ENCODE measurements at regions not wholly inside any gene's neighbourhood (a gene's known extent, or its start where the extent isn't known, plus 50 kb on each side); places are given as distances from the start of the nearest gene placed in this dataset.

DNA sequence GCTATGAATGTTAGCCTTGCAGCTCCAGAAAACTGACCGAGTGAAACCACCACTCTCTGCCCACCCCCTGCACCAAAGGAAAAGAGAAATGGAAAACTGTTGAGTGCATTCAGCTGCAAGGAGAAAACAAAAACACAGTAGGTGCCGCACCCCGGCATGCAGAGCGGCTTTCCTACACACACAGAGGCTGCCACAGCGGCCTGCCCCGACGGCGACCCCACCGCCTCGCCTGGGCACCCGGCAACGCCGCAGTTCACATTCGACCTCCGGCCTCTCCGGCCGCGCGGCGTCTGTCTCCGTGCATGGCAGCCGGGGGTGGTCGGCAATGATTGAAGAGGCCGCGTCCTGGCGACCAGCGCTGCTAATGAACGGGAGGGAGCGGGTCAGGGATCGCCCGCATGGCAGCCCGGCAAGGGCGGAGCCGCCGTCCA, 417.1 kb upstream of the SALL3 start:
- no peak overlapping the region for H3K4me3 ChIP-seq (ENCODE audit: low read depth, low read length)
- DNase-seq (ENCODE audit: low read depth): no peak
- TF ChIP-seq, protein P1, sequence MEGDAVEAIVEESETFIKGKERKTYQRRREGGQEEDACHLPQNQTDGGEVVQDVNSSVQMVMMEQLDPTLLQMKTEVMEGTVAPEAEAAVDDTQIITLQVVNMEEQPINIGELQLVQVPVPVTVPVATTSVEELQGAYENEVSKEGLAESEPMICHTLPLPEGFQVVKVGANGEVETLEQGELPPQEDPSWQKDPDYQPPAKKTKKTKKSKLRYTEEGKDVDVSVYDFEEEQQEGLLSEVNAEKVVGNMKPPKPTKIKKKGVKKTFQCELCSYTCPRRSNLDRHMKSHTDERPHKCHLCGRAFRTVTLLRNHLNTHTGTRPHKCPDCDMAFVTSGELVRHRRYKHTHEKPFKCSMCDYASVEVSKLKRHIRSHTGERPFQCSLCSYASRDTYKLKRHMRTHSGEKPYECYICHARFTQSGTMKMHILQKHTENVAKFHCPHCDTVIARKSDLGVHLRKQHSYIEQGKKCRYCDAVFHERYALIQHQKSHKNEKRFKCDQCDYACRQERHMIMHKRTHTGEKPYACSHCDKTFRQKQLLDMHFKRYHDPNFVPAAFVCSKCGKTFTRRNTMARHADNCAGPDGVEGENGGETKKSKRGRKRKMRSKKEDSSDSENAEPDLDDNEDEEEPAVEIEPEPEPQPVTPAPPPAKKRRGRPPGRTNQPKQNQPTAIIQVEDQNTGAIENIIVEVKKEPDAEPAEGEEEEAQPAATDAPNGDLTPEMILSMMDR (conservative IDR thresholded peaks at IDR 0.05; ENCODE audit: low read depth, low read length): no peak

DNA sequence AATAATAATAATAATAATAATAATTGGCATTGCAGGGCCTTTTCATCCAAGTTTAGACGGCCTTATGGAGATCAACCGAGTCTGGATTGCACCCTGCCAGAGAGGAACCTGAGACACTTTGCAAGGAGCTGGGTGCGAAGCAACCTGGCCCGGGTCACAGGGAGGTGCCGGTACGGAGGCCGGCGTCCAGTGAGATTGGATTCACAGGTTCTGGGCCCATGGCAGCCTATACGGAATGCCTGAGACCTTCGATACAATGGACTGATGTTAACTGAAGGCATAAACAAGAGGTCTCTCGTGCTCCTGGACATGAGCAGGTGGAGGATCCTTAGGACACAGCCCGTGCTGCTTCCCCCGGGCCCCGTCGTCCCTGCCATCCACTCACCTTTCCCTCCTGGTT, 416.5 kb upstream of the SALL3 start:
- no peak for DNase-seq (ENCODE audit: low read depth)
- TF ChIP-seq, protein P1 (conservative IDR thresholded peaks at IDR 0.05; ENCODE audit: low read depth, low read length): no peak
- H3K4me3 ChIP-seq (ENCODE audit: low read depth, low read length): no peak overlapping the region

- DNase-seq (ENCODE audit: low read depth): no peak
- no peak overlapping the region for H3K4me3 ChIP-seq (ENCODE audit: low read depth, low read length)
- TF ChIP-seq, protein P1 (conservative IDR thresholded peaks at IDR 0.05; ENCODE audit: low read depth, low read length): no peak
Measured at GRCh38 chr18:78564030-78564429, 415.6 kb upstream of the SALL3 start.

- TF ChIP-seq, protein P1 (conservative IDR thresholded peaks at IDR 0.05; ENCODE audit: low read depth, low read length): no peak
- DNase-seq (ENCODE audit: low read depth): no peak
- H3K4me3 ChIP-seq (ENCODE audit: low read depth, low read length): no peak overlapping the region
Measured at GRCh38 chr18:78564518-78564917, 415.1 kb upstream of the SALL3 start.

DNA sequence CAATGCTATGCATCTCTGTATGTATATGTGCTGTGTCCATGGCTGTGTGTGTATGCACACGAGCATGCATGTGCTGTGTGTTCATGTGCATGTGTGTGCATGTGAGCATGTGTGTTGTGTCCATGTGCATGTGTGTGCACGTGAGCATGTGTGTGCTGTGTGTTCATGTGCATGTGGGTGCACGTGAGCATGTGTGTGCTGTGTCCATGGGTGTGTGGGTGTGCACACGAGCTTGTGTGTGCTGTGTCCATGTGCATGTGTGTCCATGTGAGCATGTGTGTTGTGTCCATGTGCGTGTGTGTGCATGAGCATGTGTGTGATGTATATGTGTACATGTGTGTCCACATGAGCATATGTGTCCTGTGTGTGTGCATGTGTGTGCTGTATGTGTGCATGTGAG, 414.4 kb upstream of the SALL3 start:
- no peak overlapping the region for H3K4me3 ChIP-seq (ENCODE audit: low read depth, low read length)
- TF ChIP-seq, protein P1 (conservative IDR thresholded peaks at IDR 0.05; ENCODE audit: low read depth, low read length): no peak
- DNase-seq (ENCODE audit: low read depth): no peak

DNA sequence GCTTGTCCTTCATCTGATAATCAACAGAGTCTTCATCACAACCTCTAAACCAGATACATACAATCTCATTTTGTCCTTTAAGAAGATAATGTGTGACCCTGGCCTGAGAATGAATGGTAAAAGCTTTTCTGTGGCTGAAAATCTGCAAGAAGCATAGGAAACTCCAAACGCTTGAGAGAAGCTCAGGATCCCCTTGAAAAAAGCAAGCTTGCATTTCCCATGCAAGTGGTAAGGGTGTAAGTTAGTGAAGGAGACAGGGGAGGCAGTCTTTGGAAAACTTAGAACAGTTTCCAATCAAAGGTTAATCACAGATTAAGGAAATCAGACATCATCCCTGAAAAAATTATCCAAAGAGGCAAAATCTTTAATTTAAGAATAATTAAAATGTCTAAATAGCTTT, 413.6 kb upstream of the SALL3 start:
- TF ChIP-seq, protein P1 (conservative IDR thresholded peaks at IDR 0.05; ENCODE audit: low read depth, low read length): no peak
- H3K4me3 ChIP-seq (ENCODE audit: low read depth, low read length): no peak overlapping the region
- DNase-seq (ENCODE audit: low read depth): no peak

- DNase-seq (ENCODE audit: low read depth): no peak
- H3K4me3 ChIP-seq (ENCODE audit: low read depth, low read length): no peak overlapping the region
- TF ChIP-seq, protein P1 (conservative IDR thresholded peaks at IDR 0.05; ENCODE audit: low read depth, low read length): no peak
Measured at GRCh38 chr18:78566720-78567119, 412.9 kb upstream of the SALL3 start.
